HG02981 (cell line): ENCODE measurements at regions not wholly inside any gene's neighbourhood (a gene's known extent, or its start where the extent isn't known, plus 50 kb on each side); places are given as distances from the start of the nearest gene placed in this dataset.

ENCODE experiments used
- ATAC-seq: cut with Tn5 transposase; IDR thresholded peaks from one replicate; pipeline ENCODE4 v1.9.1; 2021; ENCODE audit warnings: mild to moderate bottlenecking, moderate library complexity; ENCODE audit not compliant: unreplicated experiment

- ATAC-seq: no peak
These were observed 58.2 kb downstream of the ESM1 start for GRCh38 chr5:54927097-54927746.

GRCh38 chr5:54924487-54924886, 60.9 kb downstream of the ESM1 start:
- no peak for ATAC-seq

- ATAC-seq: no peak
These were observed 68.1 kb downstream of the ESM1 start for GRCh38 chr5:54917323-54917722.

- no peak for ATAC-seq
These were observed 69.8 kb downstream of the ESM1 start for GRCh38 chr5:54915466-54916027.

GRCh38 chr5:54912021-54912420, 73.4 kb downstream of the ESM1 start:
- no peak for ATAC-seq

GRCh38 chr5:54909911-54910870, 75.2 kb downstream of the ESM1 start:
- no peak for ATAC-seq

GRCh38 chr5:54908774-54909525, 76.4 kb downstream of the ESM1 start:
- no peak for ATAC-seq

- ATAC-seq: no peak
These were observed 79.4 kb downstream of the ESM1 start for GRCh38 chr5:54905942-54906537.

GRCh38 chr5:54905246-54905795, 80.1 kb downstream of the ESM1 start:
- no peak for ATAC-seq

- ATAC-seq: no peak
These were observed 81.0 kb downstream of the ESM1 start for GRCh38 chr5:54904425-54904824.

GRCh38 chr5:54902791-54903473, 82.5 kb downstream of the ESM1 start:
- peak; percentile 99 for ATAC-seq

GRCh38 chr5:54900984-54901725, 84.2 kb downstream of the ESM1 start:
- no peak for ATAC-seq

- ATAC-seq: no peak
These were observed 88.4 kb downstream of the ESM1 start for GRCh38 chr5:54897001-54897400.

GRCh38 chr5:54895816-54896341, 89.5 kb downstream of the ESM1 start:
- ATAC-seq: no peak

GRCh38 chr5:54894957-54895815, 90.2 kb downstream of the ESM1 start:
- ATAC-seq: no peak

- no peak for ATAC-seq
These were observed 95.6 kb downstream of the ESM1 start for GRCh38 chr5:54889826-54890225.

GRCh38 chr5:54887663-54888062, 97.7 kb downstream of the ESM1 start:
- no peak for ATAC-seq

- ATAC-seq: no peak
These were observed 98.5 kb downstream of the ESM1 start for GRCh38 chr5:54886866-54887265.
